A549 (cell line): ENCODE measurements at regions not wholly inside any gene's neighbourhood (a gene's known extent, or its start where the extent isn't known, plus 50 kb on each side); places are given as distances from the start of the nearest gene placed in this dataset.

Source experiments
- ATAC-seq, 2 experiments: fragments of 200-7000 bp in 1 of 2; fragments of >200 bp in 1 of 2; cut with Nextera tagmentation in 1 of 2; cut with Tn5 transposase in 1 of 2; 3 replicates each; pipeline versions ENCODE4 v1.8.0 to v1.9.1; 2018 to 2020; ENCODE audit warnings: mild to moderate bottlenecking in 1 of 2, moderate library complexity in 1 of 2
- CTCF ChIA-PET: fragments of 300-600 bp; sonication (Branson Sonifier 250); formaldehyde crosslinking; extraction: SDS; loops from one replicate; lab custom pipeline; 2021; ENCODE audit warnings: antibody characterized with exemption, inconsistent platforms; lab: Yijun Ruan, JAX
- POLR2A ChIA-PET: fragments of 350-600 bp; formaldehyde crosslinking; extraction: SDS; loops from one replicate; lab custom pipeline; 2021; ENCODE audit warnings: antibody characterized with exemption, inconsistent platforms; lab: Yijun Ruan, JAX
- DNase-seq, 2 experiments: peaks; one replicate each; pipeline versions ENCODE4 v3.0.0 to v3.0.0-alpha.2; 2011 to 2016; ENCODE audit warnings: low read depth in 1 of 2, low spot score in 1 of 2
- FAIRE-seq: peaks from 2 replicates; lab custom pipeline; 2011; peaks lifted over from hg19 to GRCh38; lab: Jason Lieb, UNC
- H3K27ac ChIP-seq, 2 experiments: fragments of >200 bp; sonication (Bioruptor Twin); formaldehyde crosslinking; 3 replicates each; pipeline ENCODE4 v1.5.1; 2016 to 2017
- H3K4me1 ChIP-seq: fragments of >200 bp; sonication (Bioruptor Twin); formaldehyde crosslinking; 3 replicates; pipeline ENCODE4 v1.6.1; 2016
- H3K4me2 ChIP-seq: fragments of >200 bp; sonication (Bioruptor Twin); formaldehyde crosslinking; 3 replicates; pipeline ENCODE4 v1.6.1; 2016
- H3K4me3 ChIP-seq: fragments of >200 bp; sonication (Bioruptor Twin); formaldehyde crosslinking; 3 replicates; pipeline ENCODE4 v1.5.1; 2016
- H3K9me3 ChIP-seq: fragments of >200 bp; sonication (Bioruptor Twin); formaldehyde crosslinking; 3 replicates; pipeline ENCODE4 v1.6.1; 2016
- CBX2 ChIP-seq: fragments of 200-600 bp; sonication (generic); IDR thresholded peaks from 2 replicates; pipeline ENCODE4 v1.6.1; 2016; ENCODE audit warnings: low read depth, mild to moderate bottlenecking, borderline replicate concordance
- CHD2 ChIP-seq: fragments of 150-350 bp; IDR thresholded peaks from 2 replicates; pipeline ENCODE4 v1.6.1; 2014; ENCODE audit warnings: low read length; ENCODE audit not compliant: partially characterized antibody
- EHF ChIP-seq: fragments of 250-450 bp; sonication (Bioruptor Pico); IDR thresholded peaks from 2 replicates; pipeline ENCODE4 v1.5.0; 2020; ENCODE audit warnings: mild to moderate bottlenecking
- EP300 ChIP-seq, 2 experiments: fragments of >200 bp; sonication (Bioruptor Twin); formaldehyde crosslinking; IDR thresholded peaks; 2 replicates in 1 of 2; 3 replicates in 1 of 2; pipeline ENCODE4 v1.6.1; 2016 to 2017
- GATA3 ChIP-seq: IDR thresholded peaks from 2 replicates; pipeline ENCODE4 v1.6.1; 2012; ENCODE audit warnings: borderline replicate concordance
- HDAC2 ChIP-seq: fragments of 200-600 bp; sonication (generic); IDR thresholded peaks from 2 replicates; pipeline ENCODE4 v1.6.1; 2016
- HOXA7 ChIP-seq: fragments of 250-450 bp; sonication (Bioruptor Pico); IDR thresholded peaks from 2 replicates; pipeline ENCODE4 v1.5.0; 2020; ENCODE audit warnings: mild to moderate bottlenecking, moderate library complexity
- HOXB5 ChIP-seq: fragments of 250-450 bp; sonication (Bioruptor Pico); IDR thresholded peaks from 2 replicates; pipeline ENCODE4 v1.5.0; 2020; ENCODE audit warnings: mild to moderate bottlenecking, moderate library complexity
- JUNB ChIP-seq: fragments of >200 bp; sonication (Bioruptor Twin); formaldehyde crosslinking; IDR thresholded peaks from 2 replicates; pipeline ENCODE4 v1.6.1; 2016
- KDM5A ChIP-seq: fragments of 200-600 bp; sonication (generic); IDR thresholded peaks from 2 replicates; pipeline ENCODE4 v1.6.1; 2016; ENCODE audit warnings: antibody characterized with exemption, mild to moderate bottlenecking
- NPAS2 ChIP-seq: fragments of 250-450 bp; sonication (Bioruptor Pico); IDR thresholded peaks from 2 replicates; pipeline ENCODE4 v1.8.0; 2022; ENCODE audit warnings: mild to moderate bottlenecking, moderate library complexity, borderline replicate concordance
- RARB ChIP-seq: fragments of 250-450 bp; sonication (Bioruptor Pico); IDR thresholded peaks from 2 replicates; pipeline ENCODE4 v1.8.0; 2021; ENCODE audit warnings: mild to moderate bottlenecking, moderate library complexity
- RCOR1 ChIP-seq: fragments of 150-350 bp; IDR thresholded peaks from 2 replicates; pipeline ENCODE4 v1.6.1; 2014; ENCODE audit warnings: antibody characterized with exemption, low read length, low read depth
- RFX5 ChIP-seq: fragments of 450-650 bp; IDR thresholded peaks from 2 replicates; pipeline ENCODE4 v1.7.1; 2014; ENCODE audit warnings: antibody characterized with exemption, mild to moderate bottlenecking, moderate library complexity
- SREBF2 ChIP-seq: fragments of 450-650 bp; IDR thresholded peaks from 2 replicates; pipeline ENCODE4 v1.6.1; 2014; ENCODE audit warnings: mild to moderate bottlenecking, moderate library complexity
- ZNF302 ChIP-seq: fragments of 250-450 bp; sonication (Bioruptor Pico); IDR thresholded peaks from 2 replicates; pipeline ENCODE4 v1.9.0; 2021; ENCODE audit warnings: inconsistent platforms, mild to moderate bottlenecking, moderate library complexity
- ZSCAN20 ChIP-seq: fragments of 250-450 bp; sonication (Bioruptor Pico); IDR thresholded peaks from 2 replicates; pipeline ENCODE4 v1.8.0; 2022; ENCODE audit warnings: mild to moderate bottlenecking, moderate library complexity
- WGBS: methylation state at CpG from one replicate; pipeline ENCODE4 v1.1.6; 2017; ENCODE audit errors: missing lambda C conversion rate; 5-methylcytosine and 5-hydroxymethylcytosine counted together
- TF ChIP-seq, protein P1 (sequence below): fragments of >200 bp; sonication (Bioruptor Twin); formaldehyde crosslinking; IDR thresholded peaks from 3 replicates; pipeline ENCODE4 v1.6.1; 2016
- TF ChIP-seq, protein P2 (sequence below): fragments of 200-600 bp; sonication (generic); IDR thresholded peaks from 2 replicates; pipeline ENCODE4 v1.6.1; 2016; ENCODE audit warnings: antibody characterized with exemption, mild to moderate bottlenecking, moderate library complexity
- TF ChIP-seq, protein P3 (sequence below): fragments of 250-450 bp; sonication (Bioruptor Pico); IDR thresholded peaks from 2 replicates; pipeline ENCODE4 v1.5.0; 2020; ENCODE audit warnings: low read depth, mild to moderate bottlenecking, moderate library complexity
- TF ChIP-seq, protein P4 (sequence below): fragments of >200 bp; sonication (Bioruptor Twin); formaldehyde crosslinking; IDR thresholded peaks from 3 replicates; pipeline ENCODE4 v1.5.1; 2016

DNA sequence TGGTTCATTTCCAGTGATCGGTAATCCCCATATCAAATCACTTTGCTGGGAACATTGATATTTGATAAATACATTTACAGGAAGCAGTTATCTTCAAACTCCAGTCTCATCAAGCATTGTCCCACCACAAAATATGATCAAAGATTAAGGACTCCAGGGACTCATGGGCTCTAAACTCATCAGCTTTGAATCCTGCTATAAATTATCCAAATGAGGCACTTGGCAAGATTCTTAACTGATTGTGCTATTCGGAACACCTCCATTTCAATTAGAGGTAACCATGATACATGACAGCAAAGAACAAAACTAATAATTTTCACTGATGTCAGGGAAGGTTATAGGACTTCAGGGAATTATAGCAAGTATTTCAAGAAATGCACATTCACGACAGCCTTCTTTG is 1088.1 kb upstream of the PIK3C3 start:
- no peak for FAIRE-seq
- peak overlapping the region; percentile 71; a peak in 5 of 6 replicates for H3K27ac ChIP-seq

DNA sequence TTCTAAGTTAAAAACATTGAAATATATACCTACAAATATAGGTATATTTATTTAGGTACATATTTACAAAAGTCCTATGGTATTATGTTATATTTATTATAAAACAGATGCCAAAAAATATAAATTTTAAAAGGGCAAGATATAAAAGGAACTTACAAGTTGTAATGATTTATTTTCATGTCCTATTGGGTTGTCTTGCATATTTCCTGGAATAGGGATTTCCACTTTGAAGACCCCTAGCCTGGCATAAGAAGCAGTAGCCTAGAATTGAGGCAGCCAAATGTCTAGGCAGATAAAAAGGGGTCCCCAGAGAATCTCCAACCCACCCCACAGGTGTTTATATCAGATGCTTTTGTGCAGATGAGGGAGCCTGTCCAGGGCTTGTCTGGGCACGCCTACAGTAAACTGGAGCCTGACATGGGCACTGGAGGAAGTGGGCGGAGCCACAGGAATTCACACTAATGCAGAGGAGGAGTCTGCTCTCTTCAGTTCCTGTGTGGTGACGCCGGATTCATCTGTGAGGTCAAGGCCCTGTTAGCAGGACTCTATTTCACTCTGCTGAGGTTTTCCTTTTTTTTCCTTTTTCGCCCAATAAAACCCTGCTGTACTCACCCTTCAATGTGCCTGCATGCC is 1088.9 kb upstream of the PIK3C3 start:
- H3K27ac ChIP-seq: peak overlapping the region; percentile 50 to 71; a peak in 3 of 6 replicates
- H3K4me2 ChIP-seq: no peak overlapping the region
- WGBS: 70% methylated on average over 5 of the region's 5 CpGs
- CTCF ChIA-PET: no interaction called here
- DNase-seq: peak in 1 of 2 experiments; percentile 23
- POLR2A ChIA-PET: no interaction called here
- no peaks in the 10 kb centered on the region for H3K9me3 ChIP-seq
- no peak for TF ChIP-seq HOXB5
- TF ChIP-seq JUNB: no peak
- TF ChIP-seq KDM5A: no peak
- no peak for FAIRE-seq
- no peak overlapping the region for H3K4me3 ChIP-seq
- no peak for ATAC-seq
- peaks cover 8% of the 10 kb centered on the region; the same call in 2 of the 3 replicates for H3K4me1 ChIP-seq

More for the DNA sequence above, 1088.1 kb upstream of the PIK3C3 start:
- ATAC-seq (no peak), DNase-seq (no peak)
- H3K4me3 ChIP-seq: no peak overlapping the region
- ChIA-PET POLR2A (no interaction called here), CTCF (no interaction called here)
- no peak overlapping the region for H3K4me2 ChIP-seq
- no peak for TF ChIP-seq KDM5A
- TF ChIP-seq, protein P1, sequence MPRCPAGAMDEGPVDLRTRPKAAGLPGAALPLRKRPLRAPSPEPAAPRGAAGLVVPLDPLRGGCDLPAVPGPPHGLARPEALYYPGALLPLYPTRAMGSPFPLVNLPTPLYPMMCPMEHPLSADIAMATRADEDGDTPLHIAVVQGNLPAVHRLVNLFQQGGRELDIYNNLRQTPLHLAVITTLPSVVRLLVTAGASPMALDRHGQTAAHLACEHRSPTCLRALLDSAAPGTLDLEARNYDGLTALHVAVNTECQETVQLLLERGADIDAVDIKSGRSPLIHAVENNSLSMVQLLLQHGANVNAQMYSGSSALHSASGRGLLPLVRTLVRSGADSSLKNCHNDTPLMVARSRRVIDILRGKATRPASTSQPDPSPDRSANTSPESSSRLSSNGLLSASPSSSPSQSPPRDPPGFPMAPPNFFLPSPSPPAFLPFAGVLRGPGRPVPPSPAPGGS: no peak
- no peak for TF ChIP-seq EHF
- no peak for TF ChIP-seq CHD2
- H3K4me1 ChIP-seq: peaks cover 8% of the 10 kb centered on the region; the same call in 2 of the 3 replicates
- H3K9me3 ChIP-seq: no peaks in the 10 kb centered on the region
- 72% methylated on average over 3 of the region's 3 CpGs for WGBS

DNA sequence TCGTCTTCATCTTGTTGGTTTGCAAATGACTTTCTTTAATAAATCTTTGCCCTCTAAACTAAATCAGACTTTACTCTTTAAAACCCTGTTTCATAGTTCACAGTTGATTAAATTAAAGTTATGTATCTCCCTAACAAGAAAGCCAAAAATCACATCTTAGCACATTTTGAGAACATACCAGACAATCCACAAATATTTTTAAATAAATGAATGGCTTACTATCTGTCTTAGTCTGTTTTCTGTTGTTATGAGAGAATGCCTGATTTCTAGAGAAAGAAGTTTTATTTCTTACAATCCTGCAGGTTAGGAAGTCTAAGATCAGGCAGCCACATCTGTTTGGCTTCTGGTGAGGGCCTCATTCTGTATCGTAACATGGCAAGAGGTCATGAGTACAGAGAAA is 1090.2 kb upstream of the PIK3C3 start:
- ChIA-PET CTCF (no interaction called here), POLR2A (no interaction called here)
- H3K4me2 ChIP-seq: no peak overlapping the region
- H3K4me3 ChIP-seq: no peak overlapping the region
- peaks cover 8% of the 10 kb centered on the region; the same call in 2 of the 3 replicates for H3K4me1 ChIP-seq
- WGBS: 64% methylated on average over 2 of the region's 2 CpGs
- H3K9me3 ChIP-seq: no peaks in the 10 kb centered on the region
- ATAC-seq (no peak), FAIRE-seq (no peak), DNase-seq (no peak)
- TF ChIP-seq RFX5: no peak
- no peak for TF ChIP-seq SREBF2
- no peak for TF ChIP-seq ZNF302
- no peak for TF ChIP-seq RARB (CRISPR knock-in tag)
- H3K27ac ChIP-seq: no peak overlapping the region

DNA sequence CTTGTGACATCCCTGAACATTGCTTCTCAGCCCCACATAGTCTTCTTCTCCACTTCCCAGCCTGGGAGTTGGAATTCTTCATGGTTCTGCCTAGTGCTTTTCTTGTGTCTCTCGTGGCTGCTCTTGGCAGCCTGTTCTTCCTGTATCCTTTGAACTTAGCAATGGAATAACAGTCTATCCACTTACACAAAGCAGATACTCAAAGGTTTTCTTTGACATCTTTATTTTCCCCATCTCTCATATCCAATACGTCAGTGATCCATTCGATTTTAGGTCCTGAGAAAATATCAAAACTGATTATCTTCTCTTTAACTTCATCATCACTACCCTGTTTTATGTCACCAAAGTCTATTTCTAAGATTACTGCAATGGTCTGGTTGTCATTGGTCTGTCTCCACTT is 1091.2 kb upstream of the PIK3C3 start:
- H3K9me3 ChIP-seq: no peaks in the 10 kb centered on the region
- no peak for DNase-seq
- ChIA-PET CTCF (no interaction called here), POLR2A (no interaction called here)
- ATAC-seq: no peak
- FAIRE-seq: no peak
- H3K4me2 ChIP-seq: no peak overlapping the region
- WGBS: 32% methylated on average over 3 of the region's 3 CpGs
- H3K27ac ChIP-seq: no peak overlapping the region
- no peak overlapping the region for H3K4me3 ChIP-seq
- TF ChIP-seq HDAC2 (no peak), EP300 (IDR thresholded peaks at IDR 0.05) (no peak), NPAS2 (CRISPR knock-in tag) (no peak), ZSCAN20 (CRISPR knock-in tag) (no peak), HOXA7 (CRISPR knock-in tag) (no peak), RCOR1 (no peak), CBX2 (no peak), GATA3 (no peak)
- TF ChIP-seq, protein P2, sequence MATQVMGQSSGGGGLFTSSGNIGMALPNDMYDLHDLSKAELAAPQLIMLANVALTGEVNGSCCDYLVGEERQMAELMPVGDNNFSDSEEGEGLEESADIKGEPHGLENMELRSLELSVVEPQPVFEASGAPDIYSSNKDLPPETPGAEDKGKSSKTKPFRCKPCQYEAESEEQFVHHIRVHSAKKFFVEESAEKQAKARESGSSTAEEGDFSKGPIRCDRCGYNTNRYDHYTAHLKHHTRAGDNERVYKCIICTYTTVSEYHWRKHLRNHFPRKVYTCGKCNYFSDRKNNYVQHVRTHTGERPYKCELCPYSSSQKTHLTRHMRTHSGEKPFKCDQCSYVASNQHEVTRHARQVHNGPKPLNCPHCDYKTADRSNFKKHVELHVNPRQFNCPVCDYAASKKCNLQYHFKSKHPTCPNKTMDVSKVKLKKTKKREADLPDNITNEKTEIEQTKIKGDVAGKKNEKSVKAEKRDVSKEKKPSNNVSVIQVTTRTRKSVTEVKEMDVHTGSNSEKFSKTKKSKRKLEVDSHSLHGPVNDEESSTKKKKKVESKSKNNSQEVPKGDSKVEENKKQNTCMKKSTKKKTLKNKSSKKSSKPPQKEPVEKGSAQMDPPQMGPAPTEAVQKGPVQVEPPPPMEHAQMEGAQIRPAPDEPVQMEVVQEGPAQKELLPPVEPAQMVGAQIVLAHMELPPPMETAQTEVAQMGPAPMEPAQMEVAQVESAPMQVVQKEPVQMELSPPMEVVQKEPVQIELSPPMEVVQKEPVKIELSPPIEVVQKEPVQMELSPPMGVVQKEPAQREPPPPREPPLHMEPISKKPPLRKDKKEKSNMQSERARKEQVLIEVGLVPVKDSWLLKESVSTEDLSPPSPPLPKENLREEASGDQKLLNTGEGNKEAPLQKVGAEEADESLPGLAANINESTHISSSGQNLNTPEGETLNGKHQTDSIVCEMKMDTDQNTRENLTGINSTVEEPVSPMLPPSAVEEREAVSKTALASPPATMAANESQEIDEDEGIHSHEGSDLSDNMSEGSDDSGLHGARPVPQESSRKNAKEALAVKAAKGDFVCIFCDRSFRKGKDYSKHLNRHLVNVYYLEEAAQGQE: no peak
- TF ChIP-seq, protein P3, sequence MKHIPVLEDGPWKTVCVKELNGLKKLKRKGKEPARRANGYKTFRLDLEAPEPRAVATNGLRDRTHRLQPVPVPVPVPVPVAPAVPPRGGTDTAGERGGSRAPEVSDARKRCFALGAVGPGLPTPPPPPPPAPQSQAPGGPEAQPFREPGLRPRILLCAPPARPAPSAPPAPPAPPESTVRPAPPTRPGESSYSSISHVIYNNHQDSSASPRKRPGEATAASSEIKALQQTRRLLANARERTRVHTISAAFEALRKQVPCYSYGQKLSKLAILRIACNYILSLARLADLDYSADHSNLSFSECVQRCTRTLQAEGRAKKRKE (CRISPR knock-in tag): no peak
- TF ChIP-seq, protein P4, sequence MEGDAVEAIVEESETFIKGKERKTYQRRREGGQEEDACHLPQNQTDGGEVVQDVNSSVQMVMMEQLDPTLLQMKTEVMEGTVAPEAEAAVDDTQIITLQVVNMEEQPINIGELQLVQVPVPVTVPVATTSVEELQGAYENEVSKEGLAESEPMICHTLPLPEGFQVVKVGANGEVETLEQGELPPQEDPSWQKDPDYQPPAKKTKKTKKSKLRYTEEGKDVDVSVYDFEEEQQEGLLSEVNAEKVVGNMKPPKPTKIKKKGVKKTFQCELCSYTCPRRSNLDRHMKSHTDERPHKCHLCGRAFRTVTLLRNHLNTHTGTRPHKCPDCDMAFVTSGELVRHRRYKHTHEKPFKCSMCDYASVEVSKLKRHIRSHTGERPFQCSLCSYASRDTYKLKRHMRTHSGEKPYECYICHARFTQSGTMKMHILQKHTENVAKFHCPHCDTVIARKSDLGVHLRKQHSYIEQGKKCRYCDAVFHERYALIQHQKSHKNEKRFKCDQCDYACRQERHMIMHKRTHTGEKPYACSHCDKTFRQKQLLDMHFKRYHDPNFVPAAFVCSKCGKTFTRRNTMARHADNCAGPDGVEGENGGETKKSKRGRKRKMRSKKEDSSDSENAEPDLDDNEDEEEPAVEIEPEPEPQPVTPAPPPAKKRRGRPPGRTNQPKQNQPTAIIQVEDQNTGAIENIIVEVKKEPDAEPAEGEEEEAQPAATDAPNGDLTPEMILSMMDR: no peak
- peaks cover 6% of the 10 kb centered on the region; the same call in 2 of the 3 replicates for H3K4me1 ChIP-seq
